HEK293T (cell line): ENCODE measurements at regions not wholly inside any gene's neighbourhood (a gene's known extent, or its start where the extent isn't known, plus 50 kb on each side); places are given as distances from the start of the nearest gene placed in this dataset.

Experiments
- CTCF ChIA-PET: fragments of 350-600 bp; formaldehyde crosslinking; extraction: SDS; loops from one replicate; lab custom pipeline; 2021; ENCODE audit warnings: antibody characterized with exemption, inconsistent platforms; lab: Yijun Ruan, JAX
- POLR2A ChIA-PET: fragments of 350-600 bp; formaldehyde crosslinking; extraction: SDS; loops from one replicate; lab custom pipeline; 2020; ENCODE audit warnings: antibody characterized with exemption, inconsistent platforms; lab: Yijun Ruan, JAX
- DNase-seq: peaks from one replicate; pipeline ENCODE4 v3.0.0; 2012; ENCODE audit warnings: mixed read lengths; ENCODE audit errors: extremely low spot score
- ARNT ChIP-seq: fragments of 450-650 bp; IDR thresholded peaks from 2 replicates; pipeline ENCODE4 v1.6.1; 2017; ENCODE audit warnings: mild to moderate bottlenecking
- BHLHE40 ChIP-seq: fragments of 450-650 bp; IDR thresholded peaks from 2 replicates; pipeline ENCODE4 v1.6.1; 2016; ENCODE audit warnings: mild to moderate bottlenecking, moderate library complexity, borderline replicate concordance
- CTBP1 ChIP-seq: fragments of 450-650 bp; IDR thresholded peaks from 2 replicates; pipeline ENCODE4 v1.6.1; 2016; ENCODE audit warnings: borderline replicate concordance
- ELF4 ChIP-seq: fragments of 450-650 bp; IDR thresholded peaks from 2 replicates; pipeline ENCODE4 v1.6.1; 2017; ENCODE audit warnings: antibody characterized with exemption
- FOXA1 ChIP-seq: fragments of 450-650 bp; IDR thresholded peaks from 2 replicates; pipeline ENCODE4 v1.6.1; 2016; ENCODE audit warnings: mild to moderate bottlenecking
- FOXK2 ChIP-seq: fragments of 450-650 bp; IDR thresholded peaks from 2 replicates; pipeline ENCODE4 v1.6.1; 2016; ENCODE audit warnings: mild to moderate bottlenecking
- FOXM1 ChIP-seq: fragments of 450-650 bp; IDR thresholded peaks from 2 replicates; pipeline ENCODE4 v1.6.1; 2017; ENCODE audit warnings: mild to moderate bottlenecking, borderline replicate concordance
- HDGF ChIP-seq: fragments of 450-650 bp; IDR thresholded peaks from 2 replicates; pipeline ENCODE4 v1.6.1; 2017; ENCODE audit warnings: antibody characterized with exemption, borderline replicate concordance
- L3MBTL2 ChIP-seq: fragments of 450-650 bp; conservative IDR thresholded peaks from 2 replicates; pipeline ENCODE4 v1.6.1; 2016; ENCODE audit warnings: mild to moderate bottlenecking
- LEF1 ChIP-seq: fragments of 450-650 bp; IDR thresholded peaks from 2 replicates; pipeline ENCODE4 v1.6.1; 2017; ENCODE audit warnings: mild to moderate bottlenecking, borderline replicate concordance
- NFRKB ChIP-seq: fragments of 450-650 bp; IDR thresholded peaks from 2 replicates; pipeline ENCODE4 v1.6.1; 2016; ENCODE audit warnings: mild to moderate bottlenecking, moderate library complexity
- PKNOX1 ChIP-seq: fragments of 450-650 bp; IDR thresholded peaks from 2 replicates; pipeline ENCODE4 v1.6.1; 2016
- SP1 ChIP-seq: fragments of 450-650 bp; IDR thresholded peaks from 2 replicates; pipeline ENCODE4 v1.6.1; 2017
- SUZ12 ChIP-seq: fragments of 450-650 bp; IDR thresholded peaks from 2 replicates; pipeline ENCODE4 v1.6.1; 2016; ENCODE audit warnings: mild to moderate bottlenecking
- TARDBP ChIP-seq: fragments of 450-650 bp; IDR thresholded peaks from 2 replicates; pipeline ENCODE4 v1.6.1; 2016
- ZNF384 ChIP-seq: fragments of 450-650 bp; IDR thresholded peaks from 2 replicates; pipeline ENCODE4 v1.6.1; 2016

GRCh38 chr4:156606554-156607477, 364.8 kb downstream of the PDGFC start:
- no peak for DNase-seq
- no peak for TF ChIP-seq ARNT
- no peak for TF ChIP-seq NFRKB
- TF ChIP-seq CTBP1, result no peak
- no peak for TF ChIP-seq LEF1
- no peak for TF ChIP-seq ZNF384
- no peak for TF ChIP-seq TARDBP
- POLR2A ChIA-PET, result no interaction called here
- CTCF ChIA-PET, result no interaction called here

GRCh38 chr4:156598138-156598681, 373.4 kb downstream of the PDGFC start:
- DNase-seq, result no peak
- ChIA-PET CTCF (no interaction called here), POLR2A (no interaction called here)
- TF ChIP-seq LEF1 (no peak), ELF4 (no peak), SP1 (no peak), L3MBTL2 (no peak)

- DNase-seq, result no peak
- ChIA-PET CTCF (no interaction called here), POLR2A (no interaction called here)
- no peak for TF ChIP-seq FOXK2
- TF ChIP-seq BHLHE40, result no peak
- no peak for TF ChIP-seq ARNT
- no peak for TF ChIP-seq FOXM1
- no peak for TF ChIP-seq PKNOX1
- no peak for TF ChIP-seq LEF1
- no peak for TF ChIP-seq ELF4
- TF ChIP-seq CTBP1, result no peak
- TF ChIP-seq L3MBTL2, result no peak
- no peak for TF ChIP-seq SP1
- no peak for TF ChIP-seq HDGF
- no peak for TF ChIP-seq NFRKB
- TF ChIP-seq TARDBP, result no peak
- TF ChIP-seq ZNF384, result no peak
- no peak for TF ChIP-seq SUZ12
- no peak for TF ChIP-seq FOXA1
Observed at GRCh38 chr4:156596706-156597329, 374.8 kb downstream of the PDGFC start.

- no peak for TF ChIP-seq ZNF384
- no peak for TF ChIP-seq FOXK2
- no peak for TF ChIP-seq ARNT
- no peak for DNase-seq
- CTCF ChIA-PET, result no interaction called here
- POLR2A ChIA-PET, result no interaction called here
Observed at GRCh38 chr4:156596026-156596425, 375.6 kb downstream of the PDGFC start.

GRCh38 chr4:156595041-156595440, 376.6 kb downstream of the PDGFC start:
- ChIA-PET POLR2A (no interaction called here), CTCF (no interaction called here)
- no peak for DNase-seq
- no peak for TF ChIP-seq LEF1
- no peak for TF ChIP-seq FOXK2
- TF ChIP-seq FOXA1, result no peak
- TF ChIP-seq NFRKB, result no peak
- no peak for TF ChIP-seq ARNT
- no peak for TF ChIP-seq SUZ12
- no peak for TF ChIP-seq ELF4
- no peak for TF ChIP-seq L3MBTL2
- no peak for TF ChIP-seq ZNF384
- TF ChIP-seq CTBP1, result no peak
- no peak for TF ChIP-seq PKNOX1

- peak; percentile 10 for DNase-seq
- TF ChIP-seq FOXA1 (no peak), PKNOX1 (peak; percentile 89)
- ChIA-PET CTCF (no interaction called here), POLR2A (no interaction called here)
Observed at GRCh38 chr4:156594624-156595023, 377.0 kb downstream of the PDGFC start.

- DNase-seq, result no peak
- no peak for TF ChIP-seq ARNT
- POLR2A ChIA-PET, result no interaction called here
- CTCF ChIA-PET, result no interaction called here
Observed at GRCh38 chr4:156593464-156593863, 378.1 kb downstream of the PDGFC start.
